ENCODE measurements at regions not wholly inside any gene's neighbourhood (a gene's known extent, or its start where the extent isn't known, plus 50 kb on each side); places are given as distances from the start of the nearest gene placed in this dataset.

DNA sequence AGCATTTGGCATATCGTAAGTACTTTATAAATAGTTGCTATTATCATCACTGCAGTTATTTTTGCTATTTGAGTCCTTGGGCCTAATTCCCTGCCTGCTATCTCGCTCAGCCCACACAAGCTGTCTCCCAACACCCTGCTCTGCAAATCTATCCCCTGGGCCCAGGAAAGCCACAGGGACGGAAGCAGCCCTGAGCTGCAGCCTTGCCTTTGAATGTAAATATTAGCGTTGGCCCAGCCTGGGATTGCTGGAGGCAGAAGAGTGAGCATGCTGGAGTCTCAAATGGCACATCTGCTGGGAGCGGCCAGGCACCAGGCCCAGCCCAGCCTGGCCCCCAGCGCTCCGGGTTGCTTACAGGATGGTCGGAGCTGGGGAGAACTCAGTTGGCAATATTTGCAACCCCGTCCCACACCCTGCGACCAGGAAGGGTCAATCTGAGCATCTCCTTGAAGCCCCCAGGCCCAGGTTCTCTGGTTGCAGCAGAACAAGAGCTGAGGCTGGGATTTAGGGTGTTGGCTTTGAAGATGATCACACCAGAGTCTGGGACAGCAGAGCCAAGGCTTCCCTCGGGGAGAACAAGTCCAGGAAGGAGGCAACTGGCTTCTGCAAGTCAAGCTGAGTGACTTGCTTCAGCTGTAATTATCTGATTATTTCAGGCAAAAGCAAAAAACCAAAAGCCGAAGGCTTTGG, 529.6 kb downstream of the SHQ1 start:
- no peak for TF ChIP-seq EZH2 (IDR thresholded peaks at IDR 0.05)
- TF ChIP-seq, protein P1, sequence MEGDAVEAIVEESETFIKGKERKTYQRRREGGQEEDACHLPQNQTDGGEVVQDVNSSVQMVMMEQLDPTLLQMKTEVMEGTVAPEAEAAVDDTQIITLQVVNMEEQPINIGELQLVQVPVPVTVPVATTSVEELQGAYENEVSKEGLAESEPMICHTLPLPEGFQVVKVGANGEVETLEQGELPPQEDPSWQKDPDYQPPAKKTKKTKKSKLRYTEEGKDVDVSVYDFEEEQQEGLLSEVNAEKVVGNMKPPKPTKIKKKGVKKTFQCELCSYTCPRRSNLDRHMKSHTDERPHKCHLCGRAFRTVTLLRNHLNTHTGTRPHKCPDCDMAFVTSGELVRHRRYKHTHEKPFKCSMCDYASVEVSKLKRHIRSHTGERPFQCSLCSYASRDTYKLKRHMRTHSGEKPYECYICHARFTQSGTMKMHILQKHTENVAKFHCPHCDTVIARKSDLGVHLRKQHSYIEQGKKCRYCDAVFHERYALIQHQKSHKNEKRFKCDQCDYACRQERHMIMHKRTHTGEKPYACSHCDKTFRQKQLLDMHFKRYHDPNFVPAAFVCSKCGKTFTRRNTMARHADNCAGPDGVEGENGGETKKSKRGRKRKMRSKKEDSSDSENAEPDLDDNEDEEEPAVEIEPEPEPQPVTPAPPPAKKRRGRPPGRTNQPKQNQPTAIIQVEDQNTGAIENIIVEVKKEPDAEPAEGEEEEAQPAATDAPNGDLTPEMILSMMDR (IDR thresholded peaks at IDR 0.05): no peak
